PC-3 (cell line): ENCODE measurements at regions not wholly inside any gene's neighbourhood (a gene's known extent, or its start where the extent isn't known, plus 50 kb on each side); places are given as distances from the start of the nearest gene placed in this dataset.

Source experiments
- ATAC-seq: fragments of 200-7000 bp; cut with Tn5 transposase; 2 replicates; pipeline ENCODE4 v1.9.1; 2020; ENCODE audit warnings: mild to moderate bottlenecking, moderate library complexity
- BruUV-seq: library from RNA; stranded (reverse); fragments of 400-500 nt; replicated peaks from 2 replicates; lab custom pipeline; 2021; lab: Mats Ljungman, UMichigan
- CTCF ChIA-PET: fragments of 300-600 bp; sonication (Branson Sonifier 250); formaldehyde crosslinking; loops from one replicate; lab custom pipeline; 2022; ENCODE audit warnings: antibody characterized with exemption; lab: Charles Lee
- POLR2A ChIA-PET: fragments of 300-600 bp; sonication (Branson Sonifier 250); formaldehyde crosslinking; loops from one replicate; lab custom pipeline; 2022; ENCODE audit warnings: antibody characterized with exemption; ENCODE audit not compliant: unreplicated experiment; lab: Charles Lee
- DNase-seq: peaks from one replicate; pipeline ENCODE4 v3.0.0-alpha.2; 2015
- H2AFZ ChIP-seq: fragments of 300-600 bp; sonication (generic); 2 replicates; pipeline ENCODE4 v1.6.0; 2016; ENCODE audit warnings: antibody characterized with exemption, low read length
- H3F3A ChIP-seq: fragments of 300-600 bp; sonication (generic); one replicate; pipeline ENCODE4 v1.6.0; 2017; ENCODE audit warnings: antibody characterized with exemption, low read length, control low read depth, mild to moderate bottlenecking; ENCODE audit not compliant: unreplicated experiment
- H3K27ac ChIP-seq: fragments of 300-600 bp; sonication (generic); 2 replicates; pipeline ENCODE4 v1.5.1; 2016; ENCODE audit warnings: mild to moderate bottlenecking, low read length
- H3K27me3 ChIP-seq: fragments of 300-600 bp; sonication (generic); 2 replicates; pipeline ENCODE4 v1.6.1; 2016; ENCODE audit warnings: low read length, mixed read lengths
- H3K36me3 ChIP-seq: fragments of 300-600 bp; sonication (generic); 2 replicates; pipeline ENCODE4 v1.6.1; 2016; ENCODE audit warnings: low read depth, mixed run types, low read length, mixed read lengths
- H3K4me1 ChIP-seq: fragments of 300-600 bp; sonication (generic); 2 replicates; pipeline ENCODE4 v1.5.1; 2016; ENCODE audit warnings: low read length; ENCODE audit not compliant: insufficient read depth
- H3K4me2 ChIP-seq: fragments of 300-600 bp; sonication (generic); 2 replicates; pipeline ENCODE4 v1.6.0; 2016; ENCODE audit warnings: low read length
- H3K4me3 ChIP-seq: fragments of 300-600 bp; sonication (generic); 2 replicates; pipeline ENCODE4 v1.5.1; 2016; ENCODE audit warnings: mild to moderate bottlenecking, low read length, mixed read lengths
- H3K79me2 ChIP-seq: fragments of 300-600 bp; sonication (generic); 2 replicates; pipeline ENCODE4 v1.6.1; 2017; ENCODE audit warnings: low read length, mixed read lengths
- H3K9ac ChIP-seq: fragments of 300-600 bp; sonication (generic); 2 replicates; pipeline ENCODE4 v1.6.0; 2016; ENCODE audit warnings: mild to moderate bottlenecking, low read length
- H3K9me2 ChIP-seq: fragments of 300-600 bp; sonication (generic); replicated peaks from 2 replicates; pipeline ENCODE4 v1.6.1; 2016; ENCODE audit warnings: mixed run types, low read length, mixed read lengths
- H3K9me3 ChIP-seq: fragments of 300-600 bp; sonication (generic); 2 replicates; pipeline ENCODE4 v1.6.1; 2016; ENCODE audit warnings: low read length, mixed read lengths
- H4K20me1 ChIP-seq: fragments of 300-600 bp; sonication (generic); 2 replicates; pipeline ENCODE4 v1.6.1; 2016; ENCODE audit warnings: low read length, mixed read lengths
- EZH2 ChIP-seq: fragments of 300-600 bp; sonication (generic); IDR thresholded peaks from one replicate; pipeline ENCODE4 v1.6.1; 2017; ENCODE audit warnings: antibody characterized with exemption, mild to moderate bottlenecking, low read length; ENCODE audit not compliant: unreplicated experiment
- EZH2phosphoT487 ChIP-seq: fragments of 300-600 bp; sonication (generic); IDR thresholded peaks from 2 replicates; pipeline ENCODE4 v1.6.1; 2018; ENCODE audit warnings: mild to moderate bottlenecking, antibody characterized with exemption, low read length, borderline replicate concordance
- intact Hi-C: fragments of 100-400 bp; cut with micrococcal nuclease; formaldehyde crosslinking; loops from 2 replicates; pipeline ENCODE4 v1.9.0; 2023
- TF ChIP-seq, protein P1 (sequence below): fragments of 300-600 bp; sonication (generic); conservative IDR thresholded peaks from 2 replicates; pipeline ENCODE4 v1.5.1; 2017; ENCODE audit warnings: antibody characterized with exemption, low read depth, mild to moderate bottlenecking, low read length

DNA sequence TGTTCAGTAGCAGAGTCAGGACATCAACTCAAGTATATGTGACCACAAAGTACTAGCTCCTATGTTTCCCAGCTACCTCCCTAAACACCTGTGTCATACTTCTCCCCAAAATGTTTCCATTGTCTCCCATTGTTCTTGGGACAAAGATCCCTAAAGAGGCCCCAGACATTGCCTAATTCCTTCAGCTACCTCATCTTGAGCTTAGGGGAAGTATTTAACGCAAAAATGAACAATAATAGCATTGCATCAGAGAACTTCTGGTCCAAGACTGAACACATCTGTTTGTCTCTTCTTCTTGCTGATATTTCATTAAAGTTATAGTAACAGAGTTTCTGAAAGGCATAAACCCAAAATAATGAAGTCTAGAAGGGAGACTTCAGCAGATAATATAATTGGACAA is 430.8 kb downstream of the MTRR start:
- ChIA-PET POLR2A (interaction anchor here (0.6 kb wide), 1 partner anchor 12 kb away, joined by 3 read pairs; no protein-coding TSS in a partner anchor), CTCF (no interaction called here)
- Histone ChIP-seq H2AFZ (no peak overlapping the region), H3K36me3 (no peaks in the 10 kb centered on the region), H3K27me3 (0 out of 2 replicates have a peak, but pooled peaks cover 4% of the 10 kb centered on the region), H3K4me2 (no peak overlapping the region), H3K4me3 (no peak overlapping the region), H3K9me3 (no peaks in the 10 kb centered on the region), H3K9ac (no peak overlapping the region), H4K20me1 (no peaks in the 10 kb centered on the region), H3K79me2 (no peaks in the 10 kb centered on the region), H3K4me1 (no peaks in the 10 kb centered on the region), H3K9me2 (no peaks in the 10 kb centered on the region), H3F3A (no peaks in the 10 kb centered on the region), H3K27ac (no peak overlapping the region)
- TF ChIP-seq EZH2 (no peak), EZH2phosphoT487 (no peak)
- TF ChIP-seq, protein P1, sequence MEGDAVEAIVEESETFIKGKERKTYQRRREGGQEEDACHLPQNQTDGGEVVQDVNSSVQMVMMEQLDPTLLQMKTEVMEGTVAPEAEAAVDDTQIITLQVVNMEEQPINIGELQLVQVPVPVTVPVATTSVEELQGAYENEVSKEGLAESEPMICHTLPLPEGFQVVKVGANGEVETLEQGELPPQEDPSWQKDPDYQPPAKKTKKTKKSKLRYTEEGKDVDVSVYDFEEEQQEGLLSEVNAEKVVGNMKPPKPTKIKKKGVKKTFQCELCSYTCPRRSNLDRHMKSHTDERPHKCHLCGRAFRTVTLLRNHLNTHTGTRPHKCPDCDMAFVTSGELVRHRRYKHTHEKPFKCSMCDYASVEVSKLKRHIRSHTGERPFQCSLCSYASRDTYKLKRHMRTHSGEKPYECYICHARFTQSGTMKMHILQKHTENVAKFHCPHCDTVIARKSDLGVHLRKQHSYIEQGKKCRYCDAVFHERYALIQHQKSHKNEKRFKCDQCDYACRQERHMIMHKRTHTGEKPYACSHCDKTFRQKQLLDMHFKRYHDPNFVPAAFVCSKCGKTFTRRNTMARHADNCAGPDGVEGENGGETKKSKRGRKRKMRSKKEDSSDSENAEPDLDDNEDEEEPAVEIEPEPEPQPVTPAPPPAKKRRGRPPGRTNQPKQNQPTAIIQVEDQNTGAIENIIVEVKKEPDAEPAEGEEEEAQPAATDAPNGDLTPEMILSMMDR: no peak
- DNase-seq (no peak), ATAC-seq (no peak)
- no TSS peak for BruUV-seq
- intact Hi-C loops: no loop called here

DNA sequence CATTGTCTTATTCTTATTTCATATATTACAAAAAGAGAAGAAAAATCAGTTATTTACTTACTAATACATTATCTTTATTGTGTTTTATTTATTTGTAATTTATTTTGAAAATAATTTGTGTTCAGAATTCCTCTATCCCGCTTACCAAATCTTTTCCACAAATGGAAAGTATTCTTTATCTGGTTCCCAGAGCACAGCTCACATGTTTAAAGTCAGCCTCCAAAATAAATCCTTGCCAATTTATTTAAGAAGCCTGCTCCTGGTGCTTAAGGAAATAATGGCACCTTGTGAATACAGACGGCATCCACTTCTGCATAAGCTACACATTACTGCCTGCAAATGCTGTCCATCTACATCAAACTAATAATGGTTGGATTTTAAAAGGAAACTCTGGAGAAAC is 435.4 kb downstream of the MTRR start:
- CTCF ChIA-PET: no interaction called here

DNA sequence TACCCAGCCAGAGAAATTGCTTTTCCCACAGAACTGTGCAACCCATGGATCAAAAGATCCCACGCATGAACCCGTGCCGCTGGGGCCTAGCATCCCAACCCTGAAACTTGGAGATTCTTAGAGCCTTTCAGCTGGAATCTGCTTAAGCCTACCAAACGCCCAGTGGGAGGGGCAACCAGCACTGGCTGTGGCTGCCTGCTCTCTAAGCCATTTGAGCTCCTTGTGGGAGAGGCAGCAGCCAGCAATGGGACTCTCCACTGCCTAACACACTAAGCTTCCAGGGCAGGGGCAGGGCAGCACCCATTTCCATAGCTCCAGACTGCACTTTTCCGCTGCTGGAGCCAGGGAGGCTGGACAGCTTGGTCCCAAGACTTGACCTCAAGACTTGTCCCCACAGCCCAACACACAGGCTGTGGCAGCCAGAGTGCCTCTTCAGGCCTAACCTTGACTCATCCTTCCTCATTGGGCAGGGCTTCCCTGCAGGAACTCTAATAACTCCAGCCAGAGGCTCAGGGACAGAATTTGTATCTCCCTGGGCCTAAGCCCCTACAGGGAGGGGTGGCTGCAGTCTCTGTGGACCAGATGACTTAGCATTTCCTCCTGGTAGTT is 437.4 kb downstream of the MTRR start:
- POLR2A ChIA-PET: no interaction called here

More for the DNA sequence above, 435.4 kb downstream of the MTRR start:
- Histone ChIP-seq H3K27me3 (0 out of 2 replicates have a peak, but pooled peaks cover 4% of the 10 kb centered on the region), H2AFZ (no peak overlapping the region), H3K4me3 (no peak overlapping the region), H3K9me2 (no peaks in the 10 kb centered on the region), H3K4me2 (no peak overlapping the region), H3K4me1 (no peaks in the 10 kb centered on the region), H3K36me3 (no peaks in the 10 kb centered on the region), H3K79me2 (no peaks in the 10 kb centered on the region), H3K9ac (no peak overlapping the region), H3K27ac (no peak overlapping the region), H4K20me1 (no peaks in the 10 kb centered on the region), H3K9me3 (no peaks in the 10 kb centered on the region), H3F3A (no peaks in the 10 kb centered on the region)
- TF ChIP-seq, protein P1: no peak
- TF ChIP-seq EZH2phosphoT487: no peak
- TF ChIP-seq EZH2: no peak
- ATAC-seq (no peak), DNase-seq (no peak)
- intact Hi-C loops: no loop called here
- BruUV-seq: no TSS peak
- POLR2A ChIA-PET: no interaction called here

More for the DNA sequence above, 437.4 kb downstream of the MTRR start:
- no peak for DNase-seq
- H3K4me1 ChIP-seq: no peaks in the 10 kb centered on the region
- no peaks in the 10 kb centered on the region for H3K9me2 ChIP-seq
- no peak overlapping the region for H3K27ac ChIP-seq
- intact Hi-C loops: no loop called here
- no peaks in the 10 kb centered on the region for H4K20me1 ChIP-seq
- no peaks in the 10 kb centered on the region for H3K36me3 ChIP-seq
- TF ChIP-seq EZH2phosphoT487 (no peak), EZH2 (no peak)
- TF ChIP-seq, protein P1: no peak
- H2AFZ ChIP-seq: no peak overlapping the region
- H3K27me3 ChIP-seq: 0 out of 2 replicates have a peak, but pooled peaks cover 4% of the 10 kb centered on the region
- H3K9me3 ChIP-seq: no peaks in the 10 kb centered on the region
- no peak for ATAC-seq
- CTCF ChIA-PET: no interaction called here
- H3K4me2 ChIP-seq: no peak overlapping the region
- H3K9ac ChIP-seq: no peak overlapping the region
- H3K4me3 ChIP-seq: no peak overlapping the region
- no peaks in the 10 kb centered on the region for H3F3A ChIP-seq
- no peaks in the 10 kb centered on the region for H3K79me2 ChIP-seq
- no TSS peak for BruUV-seq
